Forelimb muscle (tissue), 1 donor: ENCODE measurements at regions not wholly inside any gene's neighbourhood (a gene's known extent, or its start where the extent isn't known, plus 50 kb on each side); places are given as distances from the start of the nearest gene placed in this dataset.
"Not testable (repeated sequence)": the region's sequence is repeated elsewhere in the genome, so short reads cannot be mapped to it uniquely, and the experiment has no call there.

ENCODE experiments used
- DNase-seq: peaks from one replicate; pipeline ENCODE4 v3.0.0-alpha.2; 2013; ENCODE audit warnings: low read depth

- no peak for DNase-seq
Measured at GRCh38 chr4:137861682-137862081, 329.4 kb upstream of the PCDH18 start.

- DNase-seq: no peak
Measured at GRCh38 chr4:137853424-137853823, 321.1 kb upstream of the PCDH18 start.

GRCh38 chr4:137852326-137852725 lies 320.0 kb upstream of the PCDH18 start:
- DNase-seq: no peak

- no peak for DNase-seq
Measured at GRCh38 chr4:137851435-137851834, 319.1 kb upstream of the PCDH18 start.

- not testable (repeated sequence) for DNase-seq
Measured at GRCh38 chr4:137827945-137828344, 295.7 kb upstream of the PCDH18 start.

GRCh38 chr4:137825505-137825904 lies 293.2 kb upstream of the PCDH18 start:
- DNase-seq: no peak

- DNase-seq: no peak
Measured at GRCh38 chr4:137823007-137823406, 290.7 kb upstream of the PCDH18 start.

GRCh38 chr4:137819964-137820383 lies 287.7 kb upstream of the PCDH18 start:
- DNase-seq: no peak

GRCh38 chr4:137812258-137812657 lies 280.0 kb upstream of the PCDH18 start:
- DNase-seq: no peak

GRCh38 chr4:137806420-137806819 lies 274.1 kb upstream of the PCDH18 start:
- no peak for DNase-seq

GRCh38 chr4:137804906-137805495 lies 272.7 kb upstream of the PCDH18 start:
- DNase-seq: no peak

- DNase-seq: peak; percentile 16
Measured at GRCh38 chr4:137800861-137801260, 268.6 kb upstream of the PCDH18 start.

- peak; percentile 25 for DNase-seq
Measured at GRCh38 chr4:137794764-137795254, 262.5 kb upstream of the PCDH18 start.

GRCh38 chr4:137789263-137789662 lies 257.0 kb upstream of the PCDH18 start:
- not testable (repeated sequence) for DNase-seq

GRCh38 chr4:137783923-137784322 lies 251.6 kb upstream of the PCDH18 start:
- not testable (repeated sequence) for DNase-seq

GRCh38 chr4:137775701-137776100 lies 243.4 kb upstream of the PCDH18 start:
- DNase-seq: no peak

- no peak for DNase-seq
Measured at GRCh38 chr4:137774501-137774900, 242.2 kb upstream of the PCDH18 start.

GRCh38 chr4:137768881-137769280 lies 236.6 kb upstream of the PCDH18 start:
- DNase-seq: no peak

- no peak for DNase-seq
Measured at GRCh38 chr4:137768196-137768595, 235.9 kb upstream of the PCDH18 start.

GRCh38 chr4:137762591-137762990 lies 230.3 kb upstream of the PCDH18 start:
- no peak for DNase-seq

GRCh38 chr4:137754652-137755471 lies 222.6 kb upstream of the PCDH18 start:
- DNase-seq: no peak

- no peak for DNase-seq
Measured at GRCh38 chr4:137749466-137749865, 217.2 kb upstream of the PCDH18 start.

- no peak for DNase-seq
Measured at GRCh38 chr4:137748616-137749015, 216.3 kb upstream of the PCDH18 start.
